ENCODE measurements at regions not wholly inside any gene's neighbourhood (a gene's known extent, or its start where the extent isn't known, plus 50 kb on each side); places are given as distances from the start of the nearest gene placed in this dataset.
"Not testable (repeated sequence)": the region's sequence is repeated elsewhere in the genome, so short reads cannot be mapped to it uniquely, and the experiment has no call there.

DNA sequence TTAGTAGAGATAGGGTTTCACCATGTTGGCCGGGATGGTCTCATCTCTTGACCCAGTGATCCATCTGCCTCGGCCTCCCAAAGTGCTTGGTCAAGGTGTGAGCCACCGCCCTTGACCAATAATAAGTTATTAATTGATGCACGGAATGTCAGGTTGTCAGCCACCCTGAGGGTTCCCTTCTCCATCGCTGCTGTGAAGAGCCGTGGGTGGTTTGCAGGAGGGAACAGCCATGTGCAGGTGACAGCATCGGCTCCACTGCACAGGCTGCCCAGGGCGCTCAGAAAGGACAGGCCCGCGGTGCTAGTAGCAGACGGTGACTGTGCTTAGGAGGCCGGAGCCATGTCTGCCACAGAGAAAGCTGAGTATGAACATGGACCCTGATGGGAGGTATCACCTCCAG lies 814.0 kb downstream of the BRD1 start:
- no peak for DNase-seq

DNA sequence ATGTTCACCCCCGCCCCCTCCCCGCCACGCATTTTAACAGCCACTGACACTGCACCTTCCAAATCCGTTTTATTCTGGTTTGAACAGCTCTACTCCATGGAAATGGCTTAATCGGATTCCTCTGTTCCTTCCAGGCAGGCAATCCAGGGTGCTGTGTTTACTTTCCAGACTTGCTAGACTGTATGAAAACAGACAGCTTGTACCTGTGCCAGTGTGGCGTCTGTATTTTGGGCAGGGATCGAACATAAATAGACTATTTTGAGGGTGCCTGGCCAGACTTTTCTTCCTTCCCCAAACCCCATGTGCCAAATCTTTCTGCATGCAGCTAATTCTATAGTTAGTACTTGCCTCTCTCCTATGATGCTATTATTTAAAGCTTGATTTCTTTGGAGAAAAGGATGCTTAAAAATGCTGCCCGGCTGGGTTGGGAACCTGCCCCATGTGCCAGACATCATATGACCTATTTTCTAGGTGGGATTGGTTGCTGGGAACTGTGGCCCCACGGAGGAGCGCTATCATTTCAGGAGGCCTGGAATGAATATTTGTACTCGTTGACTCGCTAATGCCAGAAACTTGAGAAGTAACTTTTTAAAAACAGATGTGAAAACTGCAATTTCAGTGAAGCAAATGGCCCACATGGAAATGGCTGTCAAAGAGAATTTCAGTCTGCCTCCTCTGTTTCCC lies 814.8 kb downstream of the BRD1 start:
- no peak for DNase-seq

DNA sequence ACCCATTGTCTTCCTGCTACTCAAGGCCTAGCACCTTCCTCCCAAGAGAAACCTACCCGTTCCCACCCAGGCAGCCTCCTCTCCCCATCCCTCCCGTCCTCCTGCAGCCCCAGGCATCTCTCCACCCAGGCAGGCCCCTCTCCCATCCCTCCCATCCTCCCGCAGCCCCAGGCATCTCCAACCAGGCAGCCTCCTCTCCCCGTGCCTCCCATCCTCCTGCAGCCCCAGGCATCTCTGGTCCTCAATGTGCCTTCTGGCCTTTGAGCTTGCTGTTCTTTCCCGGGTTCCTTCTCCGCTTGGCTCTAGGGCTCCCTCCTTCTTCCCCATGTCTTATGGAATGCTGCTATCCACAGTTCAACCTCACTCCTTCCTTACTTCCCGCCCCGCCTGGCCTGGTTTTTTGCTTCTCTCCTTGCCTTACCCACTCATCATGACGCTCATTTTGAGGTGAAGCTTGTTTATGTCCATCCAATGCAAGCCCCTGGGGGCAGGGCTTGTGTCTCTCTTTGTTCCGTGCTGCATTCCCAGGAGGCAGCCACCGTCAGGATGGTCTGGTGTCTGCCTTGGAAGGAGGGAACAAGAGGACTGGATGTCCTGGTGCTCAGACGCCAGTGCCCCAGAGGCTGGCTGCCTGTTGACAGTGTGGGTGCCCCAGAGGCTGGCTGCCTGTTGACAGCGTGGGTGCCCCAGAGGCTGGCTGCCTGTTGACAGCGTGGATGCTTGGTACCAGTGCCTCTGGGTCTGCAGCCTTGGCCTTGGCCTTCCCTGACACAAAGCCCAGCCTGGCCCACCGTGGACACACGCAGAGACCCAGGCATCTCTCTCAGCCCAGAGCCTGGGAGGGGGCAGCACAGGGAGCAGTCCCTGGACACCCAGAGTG lies 815.7 kb downstream of the BRD1 start:
- no peak for DNase-seq

DNA sequence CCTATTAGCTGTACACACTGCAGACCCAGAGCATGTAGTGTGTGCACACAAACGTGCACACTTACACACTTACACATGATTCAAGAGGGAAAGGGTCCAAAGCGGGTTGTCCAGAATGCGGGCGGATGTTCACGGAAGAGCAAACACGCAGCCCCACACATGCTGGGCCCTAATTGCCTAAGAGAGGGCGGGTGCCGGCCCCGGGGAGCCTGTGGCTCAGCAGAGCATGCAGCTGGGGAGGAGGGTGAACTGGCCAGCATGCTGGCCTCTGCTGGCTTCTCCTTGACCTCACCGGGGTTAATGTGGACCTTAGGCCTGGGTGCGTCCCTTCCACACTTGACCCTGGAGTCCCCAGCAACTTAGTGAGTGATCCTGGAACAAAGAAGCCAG lies 816.3 kb downstream of the BRD1 start:
- no peak for DNase-seq

DNA sequence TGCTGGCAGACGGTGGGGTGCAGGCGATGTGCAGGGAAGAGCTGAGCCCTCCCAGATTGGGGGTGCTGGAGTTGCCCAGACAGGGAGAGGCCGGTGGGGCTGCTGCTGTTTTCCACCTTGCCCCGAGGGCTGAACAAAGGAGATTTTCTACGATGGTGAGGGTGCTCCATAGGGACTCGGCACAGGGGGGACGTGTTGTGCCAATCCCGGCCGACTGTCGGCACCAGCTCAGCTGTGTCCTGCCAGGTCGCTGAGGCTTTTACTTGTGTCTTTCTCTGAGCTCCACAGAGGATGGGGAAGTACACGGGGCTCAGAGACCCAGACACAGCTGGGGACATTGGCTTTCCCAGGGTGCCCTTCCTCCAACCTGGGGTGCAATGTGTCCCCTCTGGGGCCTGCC lies 816.8 kb downstream of the BRD1 start:
- no peak for DNase-seq

DNA sequence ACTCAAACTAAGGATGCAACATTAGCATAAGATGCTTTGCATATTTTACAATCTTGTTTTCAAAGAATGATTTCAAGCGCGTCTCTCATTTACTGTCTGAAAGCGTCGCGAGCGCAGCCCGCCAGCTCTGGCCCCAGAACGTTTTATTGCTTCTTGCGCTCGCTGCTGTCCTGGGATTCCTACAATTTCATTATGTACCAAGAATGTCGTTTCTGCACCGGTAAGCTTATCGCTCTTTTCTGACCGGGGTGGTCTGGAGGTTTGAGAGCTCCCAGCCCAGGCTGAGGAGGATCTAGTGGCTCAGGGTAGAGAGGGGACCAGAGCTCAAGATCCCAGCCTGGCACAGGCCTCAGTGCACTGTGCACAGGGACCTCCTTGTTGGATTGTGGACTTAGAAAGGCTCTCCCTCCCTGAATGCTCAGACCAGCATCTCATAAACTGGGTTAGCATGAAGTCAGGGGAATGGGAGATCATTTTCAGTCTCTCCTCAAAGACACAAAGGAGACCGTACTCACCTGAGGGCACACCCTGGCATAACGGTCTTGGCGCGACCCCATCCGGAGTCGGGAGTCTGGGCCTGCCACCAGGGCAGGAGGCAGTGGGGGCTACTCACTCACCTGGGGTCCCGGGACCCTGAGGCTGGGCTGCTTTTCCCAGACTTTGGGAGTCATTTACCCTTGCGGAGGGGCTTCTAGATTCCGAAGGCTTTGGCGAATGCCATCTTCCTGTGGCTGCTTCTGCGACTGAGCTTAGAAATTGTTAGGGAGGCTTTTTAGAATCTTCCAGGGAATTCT lies 817.4 kb downstream of the BRD1 start:
- no peak for DNase-seq

DNA sequence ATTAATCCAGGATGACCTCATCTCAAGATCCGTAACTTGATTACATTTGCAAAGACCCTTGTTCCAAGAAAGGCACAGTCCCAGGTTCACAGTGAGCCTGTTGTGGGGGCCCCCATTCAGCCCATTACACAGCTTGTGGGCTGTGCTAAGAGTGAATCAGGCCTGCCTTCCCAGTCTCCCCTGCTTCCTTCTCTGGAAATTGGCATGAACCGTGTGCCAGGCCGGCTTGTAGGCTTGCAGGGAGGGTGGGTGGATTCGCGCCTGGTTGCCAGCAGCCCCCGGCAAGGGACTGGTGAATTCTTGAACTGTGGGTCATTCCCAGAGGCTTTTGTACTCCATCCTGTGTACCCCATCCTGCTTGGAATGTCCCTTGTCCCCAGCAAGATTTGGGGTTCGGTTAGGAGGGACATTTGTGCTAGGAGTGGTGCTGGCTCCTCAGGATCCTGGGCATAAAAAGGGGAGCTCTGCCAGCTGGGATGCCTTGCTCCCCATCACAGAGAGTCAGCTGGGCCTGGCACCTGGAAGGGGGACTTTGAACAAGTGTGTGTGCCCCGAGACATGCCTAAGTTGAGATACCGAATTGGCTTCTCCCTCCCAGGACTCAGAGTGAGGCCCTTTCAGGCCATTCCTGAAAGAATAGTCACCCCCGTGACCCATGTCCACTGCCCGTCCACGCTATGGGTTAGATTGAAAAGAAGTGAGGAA lies 818.2 kb downstream of the BRD1 start:
- DNase-seq: no peak

DNA sequence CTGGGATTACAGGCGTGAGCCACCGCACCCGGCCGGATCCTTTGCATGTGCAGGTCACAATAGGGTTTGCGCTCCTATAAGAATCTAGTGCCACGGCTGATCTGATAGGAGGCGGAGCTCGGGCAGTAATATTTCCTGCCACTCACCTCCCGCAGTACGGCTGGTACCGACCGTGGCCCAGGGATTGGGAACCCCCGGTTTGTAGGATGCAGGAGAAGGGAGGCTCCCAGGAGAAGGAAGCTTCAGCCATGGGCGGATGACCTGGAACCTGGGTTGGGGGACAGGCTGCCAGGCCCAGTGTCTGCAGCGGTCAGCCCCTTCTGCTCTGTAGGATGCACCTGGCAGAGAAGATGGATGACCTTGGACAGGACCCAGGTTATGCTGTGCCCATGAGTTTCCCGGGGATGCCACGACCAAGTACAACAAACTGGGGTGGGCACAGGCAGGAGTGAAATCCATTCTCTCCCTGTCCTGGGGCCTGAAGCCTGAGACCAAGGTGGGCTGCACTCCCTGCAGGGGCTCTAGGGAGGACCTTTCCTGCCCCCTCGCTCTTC lies 818.9 kb downstream of the BRD1 start:
- no peak for DNase-seq

DNA sequence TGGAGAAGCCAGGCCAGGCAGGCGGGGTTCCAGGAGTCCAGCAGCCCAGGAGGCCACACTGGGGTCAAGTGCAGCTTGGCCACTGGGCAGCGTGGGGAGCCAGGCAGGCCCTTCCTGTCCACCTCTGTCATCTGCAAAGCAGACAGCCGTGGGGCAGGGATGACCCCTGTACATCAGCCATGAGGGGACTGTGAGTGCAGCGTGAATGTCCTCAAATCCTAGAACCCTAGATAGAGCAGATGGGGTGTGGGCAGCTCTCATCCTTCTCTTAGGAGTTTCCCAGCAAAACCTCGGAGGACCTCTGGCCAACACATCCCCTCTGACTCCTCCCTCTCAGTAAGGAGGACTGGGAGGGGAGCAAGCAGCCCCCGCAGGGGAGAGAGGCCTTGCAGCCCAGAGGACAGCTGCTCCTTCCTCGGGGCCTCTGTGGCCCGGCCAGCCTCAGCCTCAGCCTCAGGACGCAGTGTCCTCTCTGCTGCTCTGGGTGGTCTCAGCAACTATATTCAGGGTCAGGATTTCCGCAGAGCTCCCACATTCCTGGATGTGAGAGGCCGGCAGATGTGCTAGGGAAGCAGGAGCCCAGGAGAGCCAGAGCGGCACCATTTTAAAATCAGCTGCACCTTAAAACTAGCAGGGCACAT lies 820.5 kb downstream of the BRD1 start:
- DNase-seq: no peak

DNA sequence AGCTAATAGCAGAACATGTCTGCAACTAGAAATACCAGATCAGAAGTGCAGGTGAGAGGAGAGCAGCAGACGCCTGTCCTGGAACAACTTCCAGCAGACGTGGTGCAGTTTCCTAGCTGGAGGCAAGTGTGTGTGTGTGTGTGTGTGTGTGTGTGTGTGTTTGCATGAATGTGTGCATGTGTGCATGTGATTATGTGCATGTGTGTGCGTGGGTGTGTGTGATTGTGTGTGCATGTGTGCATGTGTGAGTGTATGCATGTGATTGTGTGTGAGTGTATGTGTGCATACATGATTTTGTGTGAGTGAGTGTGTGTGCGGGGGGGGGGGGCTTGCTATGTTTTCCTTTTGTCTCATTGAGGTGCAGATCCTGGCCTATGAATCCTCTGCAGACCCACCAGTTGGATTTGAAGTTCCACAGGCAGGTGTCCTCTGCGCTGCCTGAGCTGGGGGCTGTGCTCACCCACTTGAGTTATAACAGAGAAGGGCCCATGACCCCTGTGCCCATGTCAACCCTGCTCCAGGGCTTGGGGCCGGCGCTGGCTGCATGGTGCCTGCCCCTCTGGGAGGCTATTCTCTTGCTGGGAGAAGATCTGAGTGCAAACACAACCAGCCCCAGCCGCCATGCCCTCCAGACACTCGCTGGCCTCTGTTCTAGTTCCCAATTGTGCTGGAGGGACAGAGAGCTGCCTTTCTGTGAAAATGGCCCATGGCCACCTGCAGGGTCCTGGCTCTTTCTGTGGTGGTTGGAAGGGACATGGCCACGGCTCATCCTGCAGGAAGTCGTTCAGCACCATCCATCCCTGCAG lies 821.3 kb downstream of the BRD1 start:
- DNase-seq: no peak

DNA sequence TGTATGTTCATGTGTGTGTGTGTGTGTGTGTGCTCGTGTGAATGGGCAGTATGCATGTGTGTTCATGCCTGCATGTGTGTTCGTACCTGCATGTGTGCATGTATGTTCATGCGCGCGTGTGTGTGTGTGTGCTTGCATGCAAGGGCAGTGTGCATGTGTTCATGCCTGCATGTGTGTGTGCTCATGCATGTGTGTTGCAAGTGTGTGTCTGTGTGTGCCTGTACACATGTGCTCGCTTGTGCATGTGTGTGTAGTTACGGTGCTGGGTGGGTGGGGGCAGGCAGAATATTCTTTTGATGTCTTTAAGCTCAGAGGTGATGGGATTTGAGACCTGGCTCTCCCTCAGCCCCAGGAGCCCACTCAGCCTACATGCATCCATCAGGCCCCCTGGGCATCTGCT lies 822.1 kb downstream of the BRD1 start:
- no peak for DNase-seq

DNA sequence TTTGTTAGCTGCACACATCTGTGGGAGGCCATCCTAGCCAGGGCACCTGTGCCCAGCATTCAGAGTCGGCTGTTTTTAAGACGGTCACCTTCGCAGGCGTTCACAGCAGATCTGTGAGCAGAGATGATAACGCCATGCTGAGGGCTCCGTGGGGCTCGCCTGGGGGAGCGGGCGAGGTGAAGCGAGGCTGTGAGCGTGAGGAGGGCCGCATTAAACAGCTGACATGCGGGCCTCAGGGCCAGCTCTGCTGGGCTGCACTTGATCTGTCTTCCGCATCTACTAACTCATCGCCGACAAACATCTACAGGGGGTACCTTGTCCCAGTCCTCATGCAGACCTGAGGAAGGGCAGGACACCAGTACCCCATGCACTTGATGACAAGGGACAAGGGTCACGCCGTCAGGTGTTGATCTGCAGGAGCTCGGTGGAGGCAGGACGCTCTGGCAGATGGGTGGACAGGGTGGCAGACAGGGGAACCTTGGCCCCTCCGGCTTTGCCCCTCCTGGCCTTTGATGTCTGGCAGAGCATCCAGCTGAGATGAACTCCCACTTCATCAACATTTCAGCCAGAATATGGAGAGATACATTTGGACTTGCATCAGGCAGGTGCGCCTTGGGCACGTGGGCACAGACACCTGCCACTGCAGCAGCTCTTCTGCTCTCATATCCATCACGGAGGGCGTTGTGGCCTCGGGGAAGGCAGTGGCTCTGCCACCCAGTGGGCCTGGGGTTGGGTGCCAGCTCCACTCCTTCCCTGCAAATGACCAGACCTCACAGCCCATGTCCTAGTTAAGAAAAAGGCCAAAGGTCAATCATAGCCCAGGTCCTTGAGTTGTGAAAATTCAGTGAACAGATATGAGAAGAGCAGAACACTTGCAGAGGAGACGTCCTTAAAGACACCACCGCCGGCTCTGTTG lies 822.9 kb downstream of the BRD1 start:
- DNase-seq: no peak

DNA sequence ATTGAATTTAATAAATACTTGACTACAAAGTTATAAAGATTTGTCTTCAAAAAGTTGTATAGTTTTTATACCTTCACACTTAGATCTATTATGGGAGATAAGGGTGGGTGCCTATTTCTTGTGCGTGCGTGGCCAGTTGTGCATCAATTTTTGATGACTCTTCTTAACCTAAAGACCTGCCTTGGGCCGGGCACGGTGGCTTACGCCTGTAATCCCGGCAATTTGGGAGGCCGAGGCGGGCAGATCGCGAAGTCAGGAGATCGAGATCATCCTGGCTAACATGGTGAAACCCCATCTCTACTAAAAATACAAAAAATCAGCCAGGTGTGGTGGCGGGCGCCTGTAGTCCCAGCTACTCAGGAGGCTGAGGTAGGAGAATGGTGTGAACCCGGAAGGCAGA lies 830.1 kb downstream of the BRD1 start:
- not testable (repeated sequence) for DNase-seq

DNA sequence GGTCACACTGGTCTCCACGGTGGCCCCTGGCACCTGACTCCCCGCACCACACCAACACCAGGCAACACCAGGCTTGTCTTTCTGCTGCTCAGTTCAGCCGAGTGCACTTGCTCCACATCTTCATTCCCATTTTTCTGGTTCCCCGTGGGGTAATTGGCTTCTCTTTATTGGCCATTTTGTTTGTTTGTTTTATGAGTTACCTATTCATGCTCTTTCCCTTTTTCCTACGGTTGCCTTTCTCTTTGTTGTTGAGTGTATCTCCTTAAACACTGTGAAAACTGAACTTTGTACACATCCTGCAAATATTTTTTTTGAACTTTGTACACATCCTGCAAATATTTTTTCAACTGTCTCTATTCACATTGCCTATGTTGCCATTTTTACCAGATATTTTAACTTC lies 834.0 kb downstream of the BRD1 start:
- no peak for DNase-seq

DNA sequence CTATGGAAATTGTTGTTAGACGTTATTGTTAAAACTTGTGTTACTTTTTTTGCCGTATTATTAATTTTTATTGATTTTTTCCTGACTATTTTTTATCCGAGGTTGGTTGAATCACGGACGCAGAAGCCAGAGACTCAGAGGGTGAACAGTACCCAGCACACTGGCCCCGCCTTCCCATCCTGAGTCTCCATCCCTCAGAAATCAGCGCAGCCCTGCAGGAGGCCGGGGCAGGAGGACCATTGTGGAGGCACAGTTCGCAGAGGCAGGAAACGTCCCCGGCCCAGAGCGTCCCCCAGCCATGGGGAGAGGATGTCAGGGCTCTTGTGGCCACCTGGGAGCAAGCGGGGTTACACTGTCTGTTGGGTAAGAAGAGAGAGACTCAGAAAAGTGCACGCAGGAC lies 843.0 kb downstream of the BRD1 start:
- no peak for DNase-seq

DNA sequence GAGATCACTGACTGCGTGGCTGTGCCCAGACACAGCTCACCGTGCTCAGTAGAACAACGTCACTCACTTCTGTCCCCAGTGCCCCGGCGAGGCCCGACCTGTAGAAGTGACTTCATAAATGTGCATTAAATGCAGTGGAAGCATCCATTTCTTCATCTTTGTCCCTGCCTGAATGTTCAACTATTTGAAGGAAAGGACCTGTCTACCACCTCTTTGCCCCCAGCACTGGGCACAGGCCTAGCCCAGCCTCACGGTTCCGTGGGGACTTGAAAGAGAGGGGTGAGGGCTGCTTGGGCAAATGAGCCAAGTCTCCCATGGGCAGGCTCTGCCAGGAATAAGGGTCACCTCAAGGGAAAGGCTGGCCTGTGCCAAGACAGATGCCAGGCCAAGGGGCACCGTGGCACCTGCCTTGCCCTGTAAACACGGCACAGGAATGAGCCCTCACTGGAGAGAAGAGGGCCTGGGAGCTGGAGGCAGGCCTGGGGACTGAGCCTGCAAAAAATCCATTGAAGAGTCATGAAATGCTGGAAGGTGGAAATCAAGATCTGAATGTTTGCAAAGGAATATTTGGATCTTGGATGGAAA lies 845.3 kb downstream of the BRD1 start:
- no peak for DNase-seq

DNA sequence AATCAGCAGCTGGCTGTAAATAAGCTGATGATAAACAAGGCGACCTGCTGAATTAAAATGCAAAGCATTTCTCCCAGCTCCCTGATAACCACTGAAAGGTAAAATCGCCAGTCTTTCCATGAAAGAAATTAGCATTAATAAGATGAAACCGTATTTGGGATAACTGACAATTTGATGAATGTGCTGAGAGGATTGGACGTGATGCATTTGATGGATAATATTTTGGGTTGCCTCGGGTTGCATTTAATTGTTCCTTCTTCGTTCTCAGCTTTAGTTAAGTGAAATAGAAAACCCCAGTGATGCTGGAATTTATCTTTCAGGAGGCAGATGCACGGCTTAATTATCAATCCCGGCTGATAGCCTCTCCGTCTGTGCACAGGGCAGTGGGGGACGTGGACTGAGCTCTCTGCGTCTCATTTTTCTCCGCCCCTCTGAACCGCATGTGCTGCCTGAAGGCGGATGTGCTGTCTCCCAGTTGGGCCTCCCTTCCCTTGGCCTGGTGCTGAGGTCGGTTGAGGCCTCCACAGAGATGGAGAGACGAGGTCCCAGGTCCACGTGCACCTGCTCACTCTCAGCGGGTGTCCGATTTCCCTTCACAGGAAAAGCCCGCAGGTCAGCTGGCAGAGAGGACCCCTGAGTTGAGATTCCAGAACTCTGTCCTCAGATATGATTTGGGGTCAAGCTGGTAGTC lies 846.2 kb downstream of the BRD1 start:
- DNase-seq: no peak

DNA sequence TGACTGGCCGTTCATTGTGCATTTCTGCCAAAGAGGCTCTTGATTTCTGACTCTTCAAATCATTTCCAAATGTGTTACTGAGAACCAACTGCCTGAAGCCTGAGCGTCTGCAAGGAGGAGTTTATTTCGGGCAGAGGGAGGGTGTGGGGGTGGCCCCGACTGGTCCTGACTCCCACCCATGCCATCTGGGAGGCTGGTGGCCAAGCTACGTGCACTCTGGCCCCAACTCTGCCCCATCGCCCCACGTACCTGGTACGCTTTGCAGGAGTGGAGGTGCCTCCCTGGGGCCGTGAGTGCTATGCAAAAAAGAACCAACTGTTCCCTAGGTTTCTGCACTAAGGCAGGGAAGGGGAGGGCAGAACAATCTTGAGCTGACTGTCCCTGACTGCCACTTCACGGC lies 846.8 kb downstream of the BRD1 start:
- DNase-seq: no peak

DNA sequence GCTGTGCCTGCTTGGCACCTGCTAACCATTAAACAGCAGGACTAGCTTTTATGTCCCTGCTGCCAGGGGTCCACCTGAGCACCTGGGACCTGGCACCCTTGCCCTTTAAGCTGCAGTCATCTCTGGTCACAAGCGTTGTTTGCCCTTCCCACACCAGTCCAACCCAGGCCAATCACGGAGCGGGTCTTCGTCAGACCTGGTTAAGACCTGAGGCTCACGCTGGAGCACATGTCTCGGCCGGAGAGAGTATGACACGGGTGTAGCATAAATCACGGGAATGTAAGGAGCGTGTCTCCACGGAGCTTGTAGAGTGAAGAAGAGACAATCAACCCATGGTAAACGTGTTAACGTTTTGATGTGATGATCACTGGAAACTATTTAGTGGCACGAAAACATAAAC lies 847.3 kb downstream of the BRD1 start:
- no peak for DNase-seq

All from 8988T (cell line).